Mucosa of gallbladder (tissue), 1 donor: ENCODE measurements at regions not wholly inside any gene's neighbourhood (a gene's known extent, or its start where the extent isn't known, plus 50 kb on each side); places are given as distances from the start of the nearest gene placed in this dataset.

Experiments
- DNase-seq: peaks from one replicate; pipeline ENCODE4 v3.0.0-alpha.2; 2020; ENCODE audit warnings: low spot score
- donor health status: DM: no; HTN: no; CAD: no.

- DNase-seq, result no peak
Observed at GRCh38 chr11:35077709-35078469, 61.1 kb upstream of the CD44 start.

GRCh38 chr11:35078470-35078735 is 60.6 kb upstream of the CD44 start:
- DNase-seq, result no peak

GRCh38 chr11:35079611-35080010 is 59.4 kb upstream of the CD44 start:
- DNase-seq, result no peak

- DNase-seq, result peak; percentile 56
Observed at GRCh38 chr11:35082321-35083180, 56.4 kb upstream of the CD44 start.

GRCh38 chr11:35083181-35083430 is 55.9 kb upstream of the CD44 start:
- no peak for DNase-seq

- DNase-seq, result peak; percentile 74
Observed at GRCh38 chr11:35083431-35084238, 55.3 kb upstream of the CD44 start.

GRCh38 chr11:35084817-35085440 is 54.0 kb upstream of the CD44 start:
- DNase-seq, result no peak

GRCh38 chr11:35085531-35086165 is 53.3 kb upstream of the CD44 start:
- no peak for DNase-seq

GRCh38 chr11:35087648-35088047 is 51.3 kb upstream of the CD44 start:
- DNase-seq, result peak; percentile 11

- DNase-seq, result no peak
Observed at GRCh38 chr11:35088226-35088625, 50.7 kb upstream of the CD44 start.

- DNase-seq, result peak; percentile 42
Observed at GRCh38 chr11:35088676-35089075, 50.3 kb upstream of the CD44 start.
